GM23338 (cell line): ENCODE measurements at regions not wholly inside any gene's neighbourhood (a gene's known extent, or its start where the extent isn't known, plus 50 kb on each side); places are given as distances from the start of the nearest gene placed in this dataset.

Experiments used
- ATAC-seq: fragments of 200-7000 bp; cut with Tn5 transposase; 3 replicates; pipeline ENCODE4 v1.9.1; 2020
- DNase-seq: peaks from one replicate; pipeline ENCODE4 v3.0.0-alpha.2; 2015; ENCODE audit warnings: low spot score
- H2AFZ ChIP-seq: fragments of 200-600 bp; sonication (generic); 2 replicates; pipeline ENCODE4 v1.8.0; 2016; ENCODE audit warnings: antibody characterized with exemption, mild to moderate bottlenecking, moderate library complexity
- H3F3A ChIP-seq: fragments of 200-600 bp; sonication (generic); replicated peaks from 2 replicates; pipeline ENCODE4 v1.8.0; 2017; ENCODE audit warnings: antibody characterized with exemption, mixed run types, low read depth
- H3K27ac ChIP-seq: fragments of 200-600 bp; sonication (generic); 2 replicates; pipeline ENCODE4 v1.6.1; 2016; ENCODE audit warnings: low read depth
- H3K27me3 ChIP-seq: fragments of 200-600 bp; sonication (generic); 2 replicates; pipeline ENCODE4 v1.8.0; 2016; ENCODE audit warnings: mild to moderate bottlenecking, mixed run types, moderate library complexity; ENCODE audit not compliant: insufficient read depth
- H3K36me3 ChIP-seq: fragments of 200-600 bp; sonication (generic); 2 replicates; pipeline ENCODE4 v1.8.0; 2016; ENCODE audit warnings: mild to moderate bottlenecking; ENCODE audit not compliant: insufficient read depth
- H3K4me1 ChIP-seq: fragments of 200-600 bp; sonication (generic); 2 replicates; pipeline ENCODE4 v1.8.0; 2016; ENCODE audit warnings: mild to moderate bottlenecking, moderate library complexity; ENCODE audit not compliant: insufficient read depth
- H3K4me2 ChIP-seq: fragments of 200-600 bp; sonication (generic); 2 replicates; pipeline ENCODE4 v1.7.1; 2017; ENCODE audit warnings: mixed run types
- H3K4me3 ChIP-seq: fragments of 200-600 bp; sonication (generic); 2 replicates; pipeline ENCODE4 v1.6.1; 2016; ENCODE audit warnings: mixed run types
- H3K79me2 ChIP-seq: fragments of 200-600 bp; sonication (generic); replicated peaks from 2 replicates; pipeline ENCODE4 v1.8.0; 2017; ENCODE audit warnings: mild to moderate bottlenecking; ENCODE audit not compliant: insufficient read depth
- H3K9me2 ChIP-seq: fragments of 200-600 bp; sonication (generic); 2 replicates; pipeline ENCODE4 v1.8.0; 2017; ENCODE audit not compliant: insufficient read depth
- H4K20me1 ChIP-seq: fragments of 200-600 bp; sonication (generic); replicated peaks from 2 replicates; pipeline ENCODE4 v1.8.0; 2017; ENCODE audit warnings: mild to moderate bottlenecking; ENCODE audit not compliant: insufficient read depth
- H3K27ac Mint-ChIP-seq: 2 replicates; pipeline ENCODE4 v1.8.0; 2020; ENCODE audit warnings: inconsistent platforms, mild to moderate bottlenecking, moderate library complexity, mixed read lengths
- H3K27me3 Mint-ChIP-seq: 3 replicates; pipeline ENCODE4 v1.8.0; 2022; ENCODE audit warnings: low read depth, mild to moderate bottlenecking, moderate library complexity, mixed read lengths, inconsistent platforms; ENCODE audit not compliant: insufficient read depth, poor library complexity
- H3K36me3 Mint-ChIP-seq: 3 replicates; pipeline ENCODE4 v1.8.0; 2021; ENCODE audit warnings: low read depth, mild to moderate bottlenecking, inconsistent platforms, moderate library complexity, mixed read lengths
- H3K4me1 Mint-ChIP-seq: 3 replicates; pipeline ENCODE4 v1.8.0; 2020; ENCODE audit warnings: mild to moderate bottlenecking, inconsistent platforms, mixed read lengths
- H3K4me3 Mint-ChIP-seq: 3 replicates; pipeline ENCODE4 v1.8.0; 2021; ENCODE audit warnings: moderate library complexity, mild to moderate bottlenecking, inconsistent platforms, mixed read lengths
- H3K9me3 Mint-ChIP-seq: 3 replicates; pipeline ENCODE4 v1.8.0; 2020; ENCODE audit warnings: moderate library complexity, mild to moderate bottlenecking, inconsistent platforms, mixed read lengths
- CREB1 ChIP-seq: fragments of 250-450 bp; sonication (Bioruptor Pico); IDR thresholded peaks from 2 replicates; pipeline ENCODE4 v1.5.0; 2020; ENCODE audit warnings: low read depth, mild to moderate bottlenecking, moderate library complexity
- EZH2 ChIP-seq: fragments of 200-600 bp; sonication (generic); IDR thresholded peaks from one replicate; pipeline ENCODE4 v1.8.0; 2017; ENCODE audit warnings: antibody characterized with exemption, mild to moderate bottlenecking, low read depth; ENCODE audit not compliant: unreplicated experiment
- EZH2phosphoT487 ChIP-seq: fragments of 200-600 bp; sonication (generic); IDR thresholded peaks from one replicate; pipeline ENCODE4 v1.8.1; 2018; ENCODE audit warnings: antibody characterized with exemption; ENCODE audit not compliant: unreplicated experiment
- JUNB ChIP-seq: IDR thresholded peaks from one replicate; pipeline ENCODE4 v1.6.1; 2016; ENCODE audit warnings: antibody characterized with exemption; ENCODE audit not compliant: unreplicated experiment
- NANOG ChIP-seq: IDR thresholded peaks from 2 replicates; pipeline ENCODE4 v1.6.1; 2016; ENCODE audit warnings: antibody characterized with exemption, borderline replicate concordance
- POLR2AphosphoS5 ChIP-seq: IDR thresholded peaks from 2 replicates; pipeline ENCODE4 v1.6.1; 2016; ENCODE audit warnings: antibody characterized with exemption, low read depth
- STAT1 ChIP-seq: IDR thresholded peaks from one replicate; pipeline ENCODE4 v1.6.1; 2016; ENCODE audit warnings: antibody characterized with exemption; ENCODE audit not compliant: unreplicated experiment
- ZNF114 ChIP-seq: fragments of 250-450 bp; sonication (Bioruptor Pico); IDR thresholded peaks from 2 replicates; pipeline ENCODE4 v1.5.0; 2020; ENCODE audit warnings: mild to moderate bottlenecking, moderate library complexity
- ZNF331 ChIP-seq: fragments of 250-450 bp; sonication (Bioruptor Pico); IDR thresholded peaks from 2 replicates; pipeline ENCODE4 v1.5.0; 2020; ENCODE audit warnings: low read depth, mild to moderate bottlenecking, moderate library complexity
- TF ChIP-seq, protein P1 (sequence below): IDR thresholded peaks from 2 replicates; pipeline ENCODE4 v1.6.1; 2016; ENCODE audit warnings: antibody characterized with exemption
- TF ChIP-seq, protein P2 (sequence below): IDR thresholded peaks from one replicate; pipeline ENCODE4 v1.6.1; 2018; ENCODE audit warnings: antibody characterized with exemption; ENCODE audit not compliant: unreplicated experiment
- TF ChIP-seq, protein P3 (sequence below), 2 experiments: fragments of 200-600 bp in 1 of 2; sonication (generic) in 1 of 2; conservative IDR thresholded peaks; 2 replicates each; pipeline versions ENCODE4 v1.5.1 to v1.6.1; 2016 to 2017; ENCODE audit warnings: antibody characterized with exemption in 2 of 2, low read depth in 2 of 2, mild to moderate bottlenecking in 2 of 2, moderate library complexity in 1 of 2
- TF ChIP-seq, protein P4 (sequence below): fragments of 250-450 bp; sonication (Bioruptor Pico); IDR thresholded peaks from 2 replicates; pipeline ENCODE4 v1.5.0; 2020; ENCODE audit warnings: mild to moderate bottlenecking, moderate library complexity

DNA sequence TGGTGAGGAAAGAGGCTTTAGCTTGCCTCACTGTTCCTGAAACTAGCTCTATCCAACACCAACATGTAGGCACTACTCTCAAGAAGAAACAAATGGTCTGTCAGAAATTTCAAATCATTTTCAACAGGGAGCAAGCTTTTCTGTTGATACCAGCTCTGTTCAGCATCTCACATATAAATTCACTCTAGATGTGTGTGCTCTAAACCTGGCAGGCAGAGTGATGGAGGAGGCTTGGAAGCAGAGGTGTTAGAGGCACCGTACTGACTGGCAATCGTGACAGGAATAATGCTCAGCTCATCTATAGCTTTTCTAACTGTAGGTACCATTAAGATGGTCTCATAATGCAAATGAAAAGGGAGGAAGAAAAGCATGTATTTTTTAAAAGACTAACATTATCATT is 597.2 kb upstream of the NECTIN3 start:
- Mint-ChIP-seq H3K36me3 (peaks cover 3% of the 10 kb centered on the region; the same call in 1 of the 3 replicates), H3K9me3 (no peaks in the 10 kb centered on the region), H3K4me3 (no peak overlapping the region), H3K27ac (no peak overlapping the region), H3K4me1 (peaks cover 2% of the 10 kb centered on the region; the same call in 2 of the 3 replicates), H3K27me3 (no peaks in the 10 kb centered on the region)
- Histone ChIP-seq H3K27ac (no peak overlapping the region), H3F3A (no peaks in the 10 kb centered on the region), H3K79me2 (no peaks in the 10 kb centered on the region), H4K20me1 (no peaks in the 10 kb centered on the region), H3K9me2 (no peaks in the 10 kb centered on the region), H3K4me3 (no peak overlapping the region), H3K27me3 (no peaks in the 10 kb centered on the region), H2AFZ (peak overlapping the region; percentile 32; the same call in 1 of the 2 replicates), H3K4me2 (no peak overlapping the region), H3K36me3 (no peaks in the 10 kb centered on the region), H3K4me1 (peaks cover 6% of the 10 kb centered on the region; the same call in 1 of the 2 replicates)
- no peak for DNase-seq
- ATAC-seq, result no peak
- TF ChIP-seq CREB1 (CRISPR knock-in tag), result no peak
- no peak for TF ChIP-seq STAT1
- TF ChIP-seq, protein P1, sequence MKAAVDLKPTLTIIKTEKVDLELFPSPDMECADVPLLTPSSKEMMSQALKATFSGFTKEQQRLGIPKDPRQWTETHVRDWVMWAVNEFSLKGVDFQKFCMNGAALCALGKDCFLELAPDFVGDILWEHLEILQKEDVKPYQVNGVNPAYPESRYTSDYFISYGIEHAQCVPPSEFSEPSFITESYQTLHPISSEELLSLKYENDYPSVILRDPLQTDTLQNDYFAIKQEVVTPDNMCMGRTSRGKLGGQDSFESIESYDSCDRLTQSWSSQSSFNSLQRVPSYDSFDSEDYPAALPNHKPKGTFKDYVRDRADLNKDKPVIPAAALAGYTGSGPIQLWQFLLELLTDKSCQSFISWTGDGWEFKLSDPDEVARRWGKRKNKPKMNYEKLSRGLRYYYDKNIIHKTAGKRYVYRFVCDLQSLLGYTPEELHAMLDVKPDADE, result no peak
- TF ChIP-seq JUNB, result no peak
- TF ChIP-seq POLR2AphosphoS5, result no peak
- TF ChIP-seq ZNF114, result no peak
- TF ChIP-seq, protein P2, sequence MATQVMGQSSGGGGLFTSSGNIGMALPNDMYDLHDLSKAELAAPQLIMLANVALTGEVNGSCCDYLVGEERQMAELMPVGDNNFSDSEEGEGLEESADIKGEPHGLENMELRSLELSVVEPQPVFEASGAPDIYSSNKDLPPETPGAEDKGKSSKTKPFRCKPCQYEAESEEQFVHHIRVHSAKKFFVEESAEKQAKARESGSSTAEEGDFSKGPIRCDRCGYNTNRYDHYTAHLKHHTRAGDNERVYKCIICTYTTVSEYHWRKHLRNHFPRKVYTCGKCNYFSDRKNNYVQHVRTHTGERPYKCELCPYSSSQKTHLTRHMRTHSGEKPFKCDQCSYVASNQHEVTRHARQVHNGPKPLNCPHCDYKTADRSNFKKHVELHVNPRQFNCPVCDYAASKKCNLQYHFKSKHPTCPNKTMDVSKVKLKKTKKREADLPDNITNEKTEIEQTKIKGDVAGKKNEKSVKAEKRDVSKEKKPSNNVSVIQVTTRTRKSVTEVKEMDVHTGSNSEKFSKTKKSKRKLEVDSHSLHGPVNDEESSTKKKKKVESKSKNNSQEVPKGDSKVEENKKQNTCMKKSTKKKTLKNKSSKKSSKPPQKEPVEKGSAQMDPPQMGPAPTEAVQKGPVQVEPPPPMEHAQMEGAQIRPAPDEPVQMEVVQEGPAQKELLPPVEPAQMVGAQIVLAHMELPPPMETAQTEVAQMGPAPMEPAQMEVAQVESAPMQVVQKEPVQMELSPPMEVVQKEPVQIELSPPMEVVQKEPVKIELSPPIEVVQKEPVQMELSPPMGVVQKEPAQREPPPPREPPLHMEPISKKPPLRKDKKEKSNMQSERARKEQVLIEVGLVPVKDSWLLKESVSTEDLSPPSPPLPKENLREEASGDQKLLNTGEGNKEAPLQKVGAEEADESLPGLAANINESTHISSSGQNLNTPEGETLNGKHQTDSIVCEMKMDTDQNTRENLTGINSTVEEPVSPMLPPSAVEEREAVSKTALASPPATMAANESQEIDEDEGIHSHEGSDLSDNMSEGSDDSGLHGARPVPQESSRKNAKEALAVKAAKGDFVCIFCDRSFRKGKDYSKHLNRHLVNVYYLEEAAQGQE, result no peak
- TF ChIP-seq ZNF331 (CRISPR knock-in tag), result no peak
- TF ChIP-seq EZH2phosphoT487, result no peak
- TF ChIP-seq, protein P3, sequence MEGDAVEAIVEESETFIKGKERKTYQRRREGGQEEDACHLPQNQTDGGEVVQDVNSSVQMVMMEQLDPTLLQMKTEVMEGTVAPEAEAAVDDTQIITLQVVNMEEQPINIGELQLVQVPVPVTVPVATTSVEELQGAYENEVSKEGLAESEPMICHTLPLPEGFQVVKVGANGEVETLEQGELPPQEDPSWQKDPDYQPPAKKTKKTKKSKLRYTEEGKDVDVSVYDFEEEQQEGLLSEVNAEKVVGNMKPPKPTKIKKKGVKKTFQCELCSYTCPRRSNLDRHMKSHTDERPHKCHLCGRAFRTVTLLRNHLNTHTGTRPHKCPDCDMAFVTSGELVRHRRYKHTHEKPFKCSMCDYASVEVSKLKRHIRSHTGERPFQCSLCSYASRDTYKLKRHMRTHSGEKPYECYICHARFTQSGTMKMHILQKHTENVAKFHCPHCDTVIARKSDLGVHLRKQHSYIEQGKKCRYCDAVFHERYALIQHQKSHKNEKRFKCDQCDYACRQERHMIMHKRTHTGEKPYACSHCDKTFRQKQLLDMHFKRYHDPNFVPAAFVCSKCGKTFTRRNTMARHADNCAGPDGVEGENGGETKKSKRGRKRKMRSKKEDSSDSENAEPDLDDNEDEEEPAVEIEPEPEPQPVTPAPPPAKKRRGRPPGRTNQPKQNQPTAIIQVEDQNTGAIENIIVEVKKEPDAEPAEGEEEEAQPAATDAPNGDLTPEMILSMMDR (conservative IDR thresholded peaks at IDR 0.05; ENCODE audit: low read depth in 2 of 2), result no peak
- TF ChIP-seq, protein P4, sequence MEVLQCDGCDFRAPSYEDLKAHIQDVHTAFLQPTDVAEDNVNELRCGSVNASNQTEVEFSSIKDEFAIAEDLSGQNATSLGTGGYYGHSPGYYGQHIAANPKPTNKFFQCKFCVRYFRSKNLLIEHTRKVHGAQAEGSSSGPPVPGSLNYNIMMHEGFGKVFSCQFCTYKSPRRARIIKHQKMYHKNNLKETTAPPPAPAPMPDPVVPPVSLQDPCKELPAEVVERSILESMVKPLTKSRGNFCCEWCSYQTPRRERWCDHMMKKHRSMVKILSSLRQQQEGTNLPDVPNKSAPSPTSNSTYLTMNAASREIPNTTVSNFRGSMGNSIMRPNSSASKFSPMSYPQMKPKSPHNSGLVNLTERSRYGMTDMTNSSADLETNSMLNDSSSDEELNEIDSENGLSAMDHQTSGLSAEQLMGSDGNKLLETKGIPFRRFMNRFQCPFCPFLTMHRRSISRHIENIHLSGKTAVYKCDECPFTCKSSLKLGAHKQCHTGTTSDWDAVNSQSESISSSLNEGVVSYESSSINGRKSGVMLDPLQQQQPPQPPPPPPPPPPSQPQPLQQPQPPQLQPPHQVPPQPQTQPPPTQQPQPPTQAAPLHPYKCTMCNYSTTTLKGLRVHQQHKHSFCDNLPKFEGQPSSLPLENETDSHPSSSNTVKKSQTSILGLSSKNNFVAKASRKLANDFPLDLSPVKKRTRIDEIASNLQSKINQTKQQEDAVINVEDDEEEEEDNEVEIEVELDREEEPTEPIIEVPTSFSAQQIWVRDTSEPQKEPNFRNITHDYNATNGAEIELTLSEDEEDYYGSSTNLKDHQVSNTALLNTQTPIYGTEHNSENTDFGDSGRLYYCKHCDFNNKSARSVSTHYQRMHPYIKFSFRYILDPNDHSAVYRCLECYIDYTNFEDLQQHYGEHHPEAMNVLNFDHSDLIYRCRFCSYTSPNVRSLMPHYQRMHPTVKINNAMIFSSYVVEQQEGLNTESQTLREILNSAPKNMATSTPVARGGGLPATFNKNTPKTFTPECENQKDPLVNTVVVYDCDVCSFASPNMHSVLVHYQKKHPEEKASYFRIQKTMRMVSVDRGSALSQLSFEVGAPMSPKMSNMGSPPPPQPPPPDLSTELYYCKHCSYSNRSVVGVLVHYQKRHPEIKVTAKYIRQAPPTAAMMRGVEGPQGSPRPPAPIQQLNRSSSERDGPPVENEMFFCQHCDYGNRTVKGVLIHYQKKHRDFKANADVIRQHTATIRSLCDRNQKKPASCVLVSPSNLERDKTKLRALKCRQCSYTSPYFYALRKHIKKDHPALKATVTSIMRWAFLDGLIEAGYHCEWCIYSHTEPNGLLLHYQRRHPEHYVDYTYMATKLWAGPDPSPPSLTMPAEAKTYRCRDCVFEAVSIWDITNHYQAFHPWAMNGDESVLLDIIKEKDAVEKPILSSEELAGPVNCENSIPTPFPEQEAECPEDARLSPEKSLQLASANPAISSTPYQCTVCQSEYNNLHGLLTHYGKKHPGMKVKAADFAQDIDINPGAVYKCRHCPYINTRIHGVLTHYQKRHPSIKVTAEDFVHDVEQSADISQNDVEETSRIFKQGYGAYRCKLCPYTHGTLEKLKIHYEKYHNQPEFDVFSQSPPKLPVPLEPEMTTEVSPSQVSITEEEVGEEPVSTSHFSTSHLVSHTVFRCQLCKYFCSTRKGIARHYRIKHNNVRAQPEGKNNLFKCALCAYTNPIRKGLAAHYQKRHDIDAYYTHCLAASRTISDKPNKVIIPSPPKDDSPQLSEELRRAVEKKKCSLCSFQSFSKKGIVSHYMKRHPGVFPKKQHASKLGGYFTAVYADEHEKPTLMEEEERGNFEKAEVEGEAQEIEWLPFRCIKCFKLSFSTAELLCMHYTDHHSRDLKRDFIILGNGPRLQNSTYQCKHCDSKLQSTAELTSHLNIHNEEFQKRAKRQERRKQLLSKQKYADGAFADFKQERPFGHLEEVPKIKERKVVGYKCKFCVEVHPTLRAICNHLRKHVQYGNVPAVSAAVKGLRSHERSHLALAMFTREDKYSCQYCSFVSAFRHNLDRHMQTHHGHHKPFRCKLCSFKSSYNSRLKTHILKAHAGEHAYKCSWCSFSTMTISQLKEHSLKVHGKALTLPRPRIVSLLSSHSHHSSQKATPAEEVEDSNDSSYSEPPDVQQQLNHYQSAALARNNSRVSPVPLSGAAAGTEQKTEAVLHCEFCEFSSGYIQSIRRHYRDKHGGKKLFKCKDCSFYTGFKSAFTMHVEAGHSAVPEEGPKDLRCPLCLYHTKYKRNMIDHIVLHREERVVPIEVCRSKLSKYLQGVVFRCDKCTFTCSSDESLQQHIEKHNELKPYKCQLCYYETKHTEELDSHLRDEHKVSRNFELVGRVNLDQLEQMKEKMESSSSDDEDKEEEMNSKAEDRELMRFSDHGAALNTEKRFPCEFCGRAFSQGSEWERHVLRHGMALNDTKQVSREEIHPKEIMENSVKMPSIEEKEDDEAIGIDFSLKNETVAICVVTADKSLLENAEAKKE (CRISPR knock-in tag), result no peak
- TF ChIP-seq EZH2, result no peak
- TF ChIP-seq NANOG, result no peak
